NOMO-1 treated with DMSO at 0.1 percent for 48 hours (cell line): ENCODE measurements at regions not wholly inside any gene's neighbourhood (a gene's known extent, or its start where the extent isn't known, plus 50 kb on each side); places are given as distances from the start of the nearest gene placed in this dataset.
A peak's percentile ranks its signal among the peaks of the same experiment; 100 is the strongest.

Experiments used
- DNase-seq: peaks from one replicate; lab custom pipeline; 2025; ENCODE audit not compliant: unreplicated experiment; lab: John Stamatoyannopoulos, UW

- DNase-seq: no peak
Observed at GRCh38 chr11:15579287-15580001, 464.7 kb downstream of the INSC start.

- peak; percentile 95 for DNase-seq
Observed at GRCh38 chr11:15580056-15580774, 465.5 kb downstream of the INSC start.

- no peak for DNase-seq
Observed at GRCh38 chr11:15580775-15581095, 466.0 kb downstream of the INSC start.

- DNase-seq: no peak
Observed at GRCh38 chr11:15584158-15584557, 469.4 kb downstream of the INSC start.

- no peak for DNase-seq
Observed at GRCh38 chr11:15585602-15586331, 471.0 kb downstream of the INSC start.

- DNase-seq: no peak
Observed at GRCh38 chr11:15586741-15587473, 472.2 kb downstream of the INSC start.

GRCh38 chr11:15589070-15589626, 474.4 kb downstream of the INSC start:
- DNase-seq: no peak

- no peak for DNase-seq
Observed at GRCh38 chr11:15590132-15590531, 475.4 kb downstream of the INSC start.

- DNase-seq: no peak
Observed at GRCh38 chr11:15591112-15591537, 476.4 kb downstream of the INSC start.

- DNase-seq: no peak
Observed at GRCh38 chr11:15594607-15595006, 479.9 kb downstream of the INSC start.

- no peak for DNase-seq
Observed at GRCh38 chr11:15599376-15599775, 484.7 kb downstream of the INSC start.

- no peak for DNase-seq
Observed at GRCh38 chr11:15602047-15602446, 487.3 kb downstream of the INSC start.

- peak; percentile 56 for DNase-seq
Observed at GRCh38 chr11:15602785-15603567, 488.3 kb downstream of the INSC start.

GRCh38 chr11:15605094-15605493, 490.4 kb downstream of the INSC start:
- DNase-seq: no peak

- DNase-seq: no peak
Observed at GRCh38 chr11:15607361-15608036, 492.8 kb downstream of the INSC start.

- DNase-seq: no peak
Observed at GRCh38 chr11:15609445-15609844, 494.7 kb downstream of the INSC start.

- no peak for DNase-seq
Observed at GRCh38 chr11:15610881-15611280, 496.2 kb downstream of the INSC start.

GRCh38 chr11:15613251-15613650, 498.5 kb downstream of the INSC start:
- DNase-seq: no peak

- peak; percentile 32 for DNase-seq
Observed at GRCh38 chr11:15613789-15614188, 499.1 kb downstream of the INSC start.
